CD4-positive, CD25-positive, alpha-beta regulatory T cell (primary cell): ENCODE measurements at regions not wholly inside any gene's neighbourhood (a gene's known extent, or its start where the extent isn't known, plus 50 kb on each side); places are given as distances from the start of the nearest gene placed in this dataset.
A peak's percentile ranks its signal among the peaks of the same experiment; 100 is the strongest.

Experiments used
- ATAC-seq, 2 donors: fragments of 150-1000 bp; cut with Tn5 transposase; one replicate each; pipeline ENCODE4 v1.10.0; 2021; ENCODE audit warnings: low read depth in 2 of 2, moderate number of reproducible peaks in 2 of 2, moderate library complexity in 1 of 2
- DNase-seq, 3 donors: peaks; one replicate each; pipeline versions ENCODE4 v3.0.0 to v3.0.0-alpha.2; 2012 to 2022; ENCODE audit warnings: mixed read lengths in 1 of 3
- H3K27ac ChIP-seq: one replicate; pipeline ENCODE4 v1.7.0; 2013; ENCODE audit warnings: mild to moderate bottlenecking, low read length; ENCODE audit not compliant: insufficient read depth, poor library complexity, severe bottlenecking
- H3K27me3 ChIP-seq: one replicate; pipeline ENCODE4 v1.7.0; 2013; ENCODE audit warnings: low read length; ENCODE audit not compliant: control insufficient read depth, insufficient read depth
- H3K36me3 ChIP-seq: one replicate; pipeline ENCODE4 v1.7.0; 2013; ENCODE audit warnings: mild to moderate bottlenecking, low read length, moderate library complexity; ENCODE audit not compliant: control insufficient read depth, insufficient read depth
- H3K4me1 ChIP-seq: 2 replicates; pipeline ENCODE4 v1.7.0; 2013; ENCODE audit warnings: mild to moderate bottlenecking, low read length; ENCODE audit not compliant: insufficient read depth, control insufficient read depth, poor library complexity, severe bottlenecking
- H3K4me3 ChIP-seq: one replicate; pipeline ENCODE4 v1.7.0; 2013; ENCODE audit warnings: low read depth, mild to moderate bottlenecking, low read length, moderate library complexity
- H3K9me3 ChIP-seq, 2 experiments: 1 replicate in 1 of 2; 2 replicates in 1 of 2; pipeline ENCODE4 v1.7.0; 2013; ENCODE audit warnings: low read length in 2 of 2, mild to moderate bottlenecking in 1 of 2, moderate library complexity in 1 of 2; ENCODE audit not compliant: control insufficient read depth in 2 of 2
- H3K27ac Mint-ChIP-seq, 3 donors: one replicate each; pipeline ENCODE4 v1.8.0; 2020 to 2022; ENCODE audit warnings: mild to moderate bottlenecking in 3 of 3, mixed read lengths in 3 of 3, moderate library complexity in 2 of 3
- H3K27me3 Mint-ChIP-seq: one replicate; pipeline ENCODE4 v1.8.0; 2022; ENCODE audit warnings: mild to moderate bottlenecking, mixed read lengths
- H3K36me3 Mint-ChIP-seq: one replicate; pipeline ENCODE4 v1.8.0; 2020; ENCODE audit warnings: mixed read lengths
- H3K4me1 Mint-ChIP-seq, 4 donors: one replicate each; pipeline ENCODE4 v1.8.0; 2020 to 2022; ENCODE audit warnings: mixed read lengths in 4 of 4, mild to moderate bottlenecking in 1 of 4
- H3K4me3 Mint-ChIP-seq, 4 donors: one replicate each; pipeline ENCODE4 v1.8.0; 2020 to 2022; ENCODE audit warnings: mild to moderate bottlenecking in 4 of 4, mixed read lengths in 4 of 4, moderate library complexity in 3 of 4
- H3K9me3 Mint-ChIP-seq, 7 donors: one replicate each; pipeline ENCODE4 v1.8.0; 2020 to 2022; ENCODE audit warnings: mixed read lengths in 7 of 7, mild to moderate bottlenecking in 3 of 7, moderate library complexity in 2 of 7

DNA sequence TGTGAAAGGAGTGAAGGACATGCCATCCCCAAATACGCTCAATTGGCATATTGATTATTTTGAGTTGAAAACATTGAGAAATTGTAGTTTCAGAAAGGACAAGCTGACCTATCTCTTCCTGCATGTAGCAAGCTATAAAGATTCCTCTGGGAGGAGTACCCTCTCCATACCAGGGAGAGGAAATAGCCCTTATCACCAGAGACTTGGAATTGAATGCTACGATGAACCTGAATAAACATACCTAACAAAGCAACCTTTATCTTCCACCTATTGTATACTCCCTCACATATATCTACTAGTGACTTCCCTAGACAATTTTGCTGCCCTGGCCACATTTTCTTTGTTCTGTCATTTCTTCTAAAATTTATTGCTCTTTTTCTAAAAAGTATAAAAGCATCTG is 150.2 kb upstream of the EEPD1 start:
- no peak overlapping the region for H3K27ac Mint-ChIP-seq
- DNase-seq (no peak), ATAC-seq (no peak)
- no peaks in the 10 kb centered on the region for H3K27me3 ChIP-seq
- no peaks in the 10 kb centered on the region for H3K4me1 ChIP-seq
- H3K27me3 Mint-ChIP-seq, result peaks cover 16% of the 10 kb centered on the region
- H3K9me3 ChIP-seq, result no peaks in the 10 kb centered on the region
- no peak overlapping the region for H3K27ac ChIP-seq
- peaks cover 0 to 2% (median 0%) of the 10 kb centered on the region in 7 donors for H3K9me3 Mint-ChIP-seq
- H3K36me3 Mint-ChIP-seq, result no peaks in the 10 kb centered on the region
- no peaks in the 10 kb centered on the region for H3K4me1 Mint-ChIP-seq
- H3K36me3 ChIP-seq, result no peaks in the 10 kb centered on the region
- no peak overlapping the region for H3K4me3 Mint-ChIP-seq
- H3K4me3 ChIP-seq, result no peak overlapping the region

DNA sequence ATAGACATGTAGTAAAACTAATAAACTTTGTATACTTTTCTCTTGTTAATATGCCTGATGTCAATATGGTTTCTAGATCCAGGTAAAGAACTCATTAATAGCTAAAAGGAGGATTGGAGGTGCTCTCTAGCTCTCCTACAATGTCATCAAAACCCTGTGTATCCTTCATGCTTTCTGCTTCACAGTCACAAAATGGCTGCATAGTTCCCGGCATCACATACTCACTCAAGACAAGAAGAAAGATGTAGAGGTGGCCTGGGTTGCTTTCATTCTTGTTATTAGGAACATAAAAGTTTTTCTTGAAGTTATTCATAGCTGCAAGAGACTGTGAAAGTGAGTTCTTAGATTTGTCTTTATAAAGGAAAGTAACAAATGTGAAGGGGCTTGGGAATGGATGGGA is 149.7 kb upstream of the EEPD1 start:
- Mint-ChIP-seq H3K27me3 (peaks cover 15% of the 10 kb centered on the region), H3K27ac (no peak overlapping the region), H3K36me3 (no peaks in the 10 kb centered on the region), H3K9me3 (peaks cover 0 to 2% (median 0%) of the 10 kb centered on the region in 7 donors), H3K4me1 (no peaks in the 10 kb centered on the region), H3K4me3 (no peak overlapping the region)
- Histone ChIP-seq H3K4me3 (no peak overlapping the region), H3K27ac (no peak overlapping the region), H3K4me1 (no peaks in the 10 kb centered on the region), H3K36me3 (no peaks in the 10 kb centered on the region), H3K9me3 (no peaks in the 10 kb centered on the region), H3K27me3 (no peaks in the 10 kb centered on the region)
- no peak for ATAC-seq
- no peak for DNase-seq

DNA sequence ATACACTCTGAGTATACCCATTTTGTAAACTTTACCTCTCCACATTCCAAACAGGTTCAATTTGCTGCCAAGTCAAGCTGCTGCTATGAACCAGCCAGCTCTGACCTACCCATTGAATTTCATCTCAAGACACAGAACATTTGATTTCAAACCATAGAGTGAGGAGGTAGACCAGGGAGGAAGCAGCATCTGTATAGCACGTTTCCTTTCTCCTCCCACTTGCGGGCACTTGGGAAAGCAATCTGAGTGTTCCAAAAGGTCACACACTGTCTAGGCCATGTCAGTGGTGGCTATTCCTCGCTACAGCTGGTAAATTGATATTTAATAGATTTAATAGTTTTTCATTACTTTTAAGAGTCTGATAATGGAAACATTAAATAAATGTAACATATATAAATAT is 147.8 kb upstream of the EEPD1 start:
- no peaks in the 10 kb centered on the region for H3K9me3 ChIP-seq

DNA sequence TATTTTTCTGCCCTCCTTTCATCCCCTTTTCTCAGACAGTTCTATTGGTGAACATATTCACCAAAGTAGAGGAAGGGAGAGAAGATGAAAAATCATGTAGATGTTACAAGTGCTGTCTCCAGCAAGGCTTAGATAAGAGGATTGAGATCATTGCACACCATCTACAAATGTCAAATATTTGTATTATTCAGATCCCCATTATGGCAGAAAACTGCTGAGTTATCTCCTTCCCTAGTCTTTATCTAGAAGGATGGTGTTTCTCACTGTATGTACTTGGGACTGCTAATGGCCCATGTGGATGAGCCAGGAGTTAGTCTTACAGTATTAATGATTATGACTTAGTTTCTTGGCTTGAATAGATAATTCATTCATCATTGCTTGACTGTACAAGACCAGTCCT is 147.2 kb upstream of the EEPD1 start:
- Mint-ChIP-seq H3K9me3 (peaks cover 0 to 2% (median 0%) of the 10 kb centered on the region in 7 donors), H3K27me3 (peaks cover 17% of the 10 kb centered on the region)
- H3K9me3 ChIP-seq, result no peaks in the 10 kb centered on the region

More for the DNA sequence above, 147.8 kb upstream of the EEPD1 start:
- H3K36me3 ChIP-seq, result no peaks in the 10 kb centered on the region
- H3K9me3 Mint-ChIP-seq, result peaks cover 0 to 2% (median 0%) of the 10 kb centered on the region in 7 donors
- H3K27me3 ChIP-seq, result no peaks in the 10 kb centered on the region
- no peak overlapping the region for H3K27ac ChIP-seq
- H3K4me3 ChIP-seq, result no peak overlapping the region
- H3K27ac Mint-ChIP-seq, result no peak overlapping the region
- H3K4me1 Mint-ChIP-seq, result no peaks in the 10 kb centered on the region
- H3K4me1 ChIP-seq, result no peaks in the 10 kb centered on the region
- DNase-seq (no peak), ATAC-seq (no peak)
- H3K27me3 Mint-ChIP-seq, result peaks cover 21% of the 10 kb centered on the region
- no peaks in the 10 kb centered on the region for H3K36me3 Mint-ChIP-seq
- no peak overlapping the region for H3K4me3 Mint-ChIP-seq

DNA sequence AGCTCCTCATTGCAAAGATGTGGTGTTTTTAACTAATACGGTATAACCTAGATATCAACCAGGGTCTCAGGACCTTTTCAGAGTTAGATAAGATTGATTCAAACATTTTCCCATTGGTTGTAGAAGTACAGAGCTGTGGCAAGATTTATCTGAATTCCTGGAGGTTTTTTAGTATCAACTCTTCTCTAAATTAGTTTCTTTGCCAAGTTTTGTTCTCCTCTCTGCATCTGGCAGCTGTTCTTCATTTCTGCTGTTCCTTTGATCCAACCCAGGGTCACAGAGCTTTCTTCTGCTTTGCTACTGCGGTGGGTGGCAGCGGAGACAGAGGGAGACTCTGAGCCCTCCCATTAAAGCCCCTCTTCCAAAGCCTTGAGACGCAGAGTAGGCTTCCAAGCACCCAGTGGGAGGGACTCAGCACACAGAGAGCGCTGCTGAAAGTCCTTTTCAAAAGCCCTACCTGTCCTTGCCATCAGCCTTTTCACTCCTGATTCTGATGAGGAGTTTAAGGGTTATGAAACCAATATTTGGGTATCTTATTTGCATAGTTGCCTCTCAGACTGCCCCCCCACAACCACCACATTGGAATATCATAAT is 146.3 kb upstream of the EEPD1 start:
- no peak overlapping the region for H3K27ac ChIP-seq
- no peaks in the 10 kb centered on the region for H3K36me3 ChIP-seq
- Mint-ChIP-seq H3K9me3 (peaks cover 0 to 2% (median 0%) of the 10 kb centered on the region in 7 donors), H3K4me3 (no peak overlapping the region), H3K4me1 (no peaks in the 10 kb centered on the region), H3K27me3 (peaks cover 13% of the 10 kb centered on the region), H3K27ac (no peak overlapping the region), H3K36me3 (no peaks in the 10 kb centered on the region)
- H3K4me3 ChIP-seq, result no peak overlapping the region
- ATAC-seq (no peak), DNase-seq (no peak)
- H3K9me3 ChIP-seq, result no peaks in the 10 kb centered on the region
- H3K27me3 ChIP-seq, result no peaks in the 10 kb centered on the region
- no peaks in the 10 kb centered on the region for H3K4me1 ChIP-seq

More for the DNA sequence above, 147.2 kb upstream of the EEPD1 start:
- no peak for DNase-seq
- Mint-ChIP-seq H3K4me3 (no peak overlapping the region), H3K27ac (peak overlapping the region in 1 of 3 donors; percentile 59), H3K36me3 (no peaks in the 10 kb centered on the region), H3K4me1 (no peaks in the 10 kb centered on the region)
- Histone ChIP-seq H3K4me3 (no peak overlapping the region), H3K36me3 (no peaks in the 10 kb centered on the region), H3K27ac (no peak overlapping the region), H3K4me1 (no peaks in the 10 kb centered on the region), H3K27me3 (no peaks in the 10 kb centered on the region)
- no peak for ATAC-seq

DNA sequence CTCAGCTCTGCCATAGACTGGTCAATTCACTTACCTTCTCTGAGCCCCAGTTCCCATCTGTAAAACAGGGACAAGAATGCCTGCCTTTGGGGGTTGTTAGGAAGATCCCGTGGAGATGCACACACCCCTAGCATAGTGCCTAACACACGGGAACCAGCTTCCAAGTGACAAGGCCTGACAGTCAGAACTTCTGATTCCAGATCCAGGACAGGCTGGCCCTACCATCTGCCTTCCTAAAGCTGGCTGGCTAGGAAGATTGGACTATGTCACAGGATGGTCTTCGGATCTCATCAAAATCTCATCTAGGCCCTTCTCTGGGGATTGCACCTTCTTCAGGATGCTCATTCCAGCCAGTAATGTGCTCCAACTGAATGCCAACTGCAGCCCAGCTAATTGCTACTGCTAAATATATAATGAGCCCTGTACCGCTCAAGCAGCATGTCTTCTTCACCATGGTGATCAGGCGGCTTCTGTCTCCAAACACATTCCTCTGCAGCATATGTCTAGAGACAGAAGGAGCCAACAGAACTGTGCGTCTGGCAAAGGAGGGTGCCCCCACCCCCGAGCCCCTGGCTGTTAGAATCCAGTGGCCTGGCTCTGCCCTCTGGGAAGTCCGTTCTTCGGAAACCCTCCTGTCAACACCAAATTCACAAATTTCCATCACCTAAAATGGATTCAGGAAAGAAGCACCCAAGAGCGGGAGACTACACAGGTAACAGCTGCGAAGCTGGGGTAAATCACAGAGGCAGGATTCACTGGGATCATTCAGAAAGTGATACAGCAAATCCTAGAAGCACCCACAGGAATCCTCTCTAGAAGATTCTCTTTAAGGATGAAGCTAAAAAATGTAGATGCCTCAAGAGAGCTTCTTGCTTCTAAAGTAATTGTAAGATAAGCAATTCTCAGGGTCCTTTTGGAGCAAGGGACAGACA is 142.1 kb upstream of the EEPD1 start:
- Mint-ChIP-seq H3K4me1 (no peaks in the 10 kb centered on the region), H3K27me3 (peaks cover 25% of the 10 kb centered on the region), H3K36me3 (no peaks in the 10 kb centered on the region), H3K27ac (peak overlapping the region in 1 of 3 donors; percentile 81), H3K9me3 (no peaks in the 10 kb centered on the region), H3K4me3 (no peak overlapping the region)
- DNase-seq, result no peak
- ATAC-seq, result no peak
- Histone ChIP-seq H3K27ac (no peak overlapping the region), H3K27me3 (no peaks in the 10 kb centered on the region), H3K4me1 (no peaks in the 10 kb centered on the region), H3K4me3 (no peak overlapping the region), H3K36me3 (no peaks in the 10 kb centered on the region), H3K9me3 (no peaks in the 10 kb centered on the region)

DNA sequence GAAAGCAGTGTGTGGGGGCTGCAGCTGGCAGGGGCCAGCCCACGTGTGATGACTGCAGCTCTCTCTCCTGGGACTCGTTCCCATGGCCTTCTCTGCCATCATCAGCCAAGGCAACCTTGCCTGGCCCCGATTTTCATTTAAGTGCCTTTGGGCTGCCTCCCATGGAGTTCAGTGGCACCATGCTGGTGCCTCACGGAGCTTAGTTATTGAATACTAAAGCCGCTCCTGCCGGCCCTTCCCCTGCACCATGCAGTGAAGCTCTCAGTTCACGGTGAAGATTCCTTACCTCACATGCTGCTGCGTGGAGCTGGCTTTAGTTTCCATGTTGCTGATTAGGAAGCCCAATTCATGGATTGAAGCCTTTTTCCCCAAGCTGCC is 141.5 kb upstream of the EEPD1 start:
- no peaks in the 10 kb centered on the region for H3K36me3 Mint-ChIP-seq
- H3K4me1 ChIP-seq, result no peaks in the 10 kb centered on the region
- no peaks in the 10 kb centered on the region for H3K36me3 ChIP-seq
- no peaks in the 10 kb centered on the region for H3K27me3 ChIP-seq
- H3K4me3 ChIP-seq, result no peak overlapping the region
- DNase-seq, result no peak
- no peak overlapping the region for H3K27ac ChIP-seq
- no peak overlapping the region for H3K27ac Mint-ChIP-seq
- no peak for ATAC-seq
- no peaks in the 10 kb centered on the region for H3K9me3 ChIP-seq
- H3K27me3 Mint-ChIP-seq, result peaks cover 28% of the 10 kb centered on the region
- no peak overlapping the region for H3K4me3 Mint-ChIP-seq
- no peaks in the 10 kb centered on the region for H3K4me1 Mint-ChIP-seq
- H3K9me3 Mint-ChIP-seq, result no peaks in the 10 kb centered on the region
